AML-193 (cell line): ENCODE measurements at regions not wholly inside any gene's neighbourhood (a gene's known extent, or its start where the extent isn't known, plus 50 kb on each side); places are given as distances from the start of the nearest gene placed in this dataset.
"Not testable (repeated sequence)": the region's sequence is repeated elsewhere in the genome, so short reads cannot be mapped to it uniquely, and the experiment has no call there.

Source experiments
- DNase-seq, 2 experiments: peaks; one replicate each; lab custom pipeline; 2025; lab: John Stamatoyannopoulos, UW

DNA sequence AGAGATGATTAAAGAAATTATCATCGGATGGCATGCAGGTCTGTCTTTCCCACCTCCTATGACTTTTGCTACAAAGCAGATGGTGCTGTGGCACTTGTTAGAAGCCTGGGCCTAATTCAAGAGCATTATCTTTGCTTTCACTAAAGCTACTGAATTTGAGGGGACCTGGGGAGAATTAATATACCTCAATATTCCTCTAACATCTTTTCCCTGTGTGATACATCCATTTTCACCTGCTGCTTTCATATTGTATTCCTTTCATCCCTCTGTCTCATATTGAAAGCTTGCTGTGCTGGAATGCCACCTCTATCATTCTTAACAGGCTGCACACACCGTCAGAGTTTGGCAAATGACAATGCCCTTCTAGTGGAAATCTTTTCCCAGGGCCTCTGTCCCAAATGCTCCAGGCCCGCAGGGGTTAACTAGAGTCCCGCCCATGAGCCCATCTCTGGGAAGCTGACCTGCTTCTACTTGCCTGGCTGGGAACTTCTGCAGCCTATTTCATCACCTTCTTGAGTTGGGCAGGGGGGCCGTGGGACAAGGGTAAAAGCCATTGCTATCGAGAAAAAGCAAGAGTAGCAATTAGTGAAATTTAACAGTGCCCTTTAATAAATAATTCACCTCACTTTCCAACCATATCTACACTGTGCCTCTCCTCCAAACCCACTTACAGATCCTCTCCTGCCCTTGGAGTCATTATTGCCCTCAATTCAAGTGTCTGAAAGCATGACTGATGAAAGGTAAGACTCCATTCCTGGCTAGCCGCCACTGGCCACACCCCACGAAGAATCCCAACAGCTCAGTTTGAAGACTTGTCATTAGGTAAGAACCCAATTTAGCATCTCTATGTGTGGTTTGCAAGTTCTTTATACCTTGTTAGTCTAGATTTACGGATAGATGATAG, 126.7 kb upstream of the BTG1 start:
- no peak for DNase-seq

- no peak for DNase-seq
These were observed 125.7 kb upstream of the BTG1 start for GRCh38 chr12:92271341-92271740.

- no peak for DNase-seq
These were observed 124.9 kb upstream of the BTG1 start for GRCh38 chr12:92270521-92270920.

- no peak for DNase-seq
These were observed 123.3 kb upstream of the BTG1 start for GRCh38 chr12:92268946-92269345.

DNA sequence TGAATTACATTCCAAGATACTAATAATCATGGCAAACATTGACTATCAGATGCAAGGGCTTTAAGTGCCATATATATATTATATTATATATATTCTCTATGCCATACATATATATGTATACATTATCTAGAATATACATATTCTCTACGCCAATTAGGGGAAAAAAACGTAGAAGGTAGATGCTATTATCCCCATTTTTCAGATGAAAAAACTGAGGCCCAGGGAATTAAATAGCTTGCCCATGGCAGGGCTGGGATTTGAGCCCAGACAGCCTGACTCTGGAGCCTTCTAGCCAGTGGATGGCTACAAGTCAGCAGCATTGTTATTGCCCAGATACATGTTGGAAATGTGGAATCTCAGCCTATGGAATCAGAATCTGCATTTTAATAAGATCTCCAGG, 116.0 kb upstream of the BTG1 start:
- no peak for DNase-seq

- DNase-seq, result no peak
These were observed 115.4 kb upstream of the BTG1 start for GRCh38 chr12:92261071-92261470.

DNA sequence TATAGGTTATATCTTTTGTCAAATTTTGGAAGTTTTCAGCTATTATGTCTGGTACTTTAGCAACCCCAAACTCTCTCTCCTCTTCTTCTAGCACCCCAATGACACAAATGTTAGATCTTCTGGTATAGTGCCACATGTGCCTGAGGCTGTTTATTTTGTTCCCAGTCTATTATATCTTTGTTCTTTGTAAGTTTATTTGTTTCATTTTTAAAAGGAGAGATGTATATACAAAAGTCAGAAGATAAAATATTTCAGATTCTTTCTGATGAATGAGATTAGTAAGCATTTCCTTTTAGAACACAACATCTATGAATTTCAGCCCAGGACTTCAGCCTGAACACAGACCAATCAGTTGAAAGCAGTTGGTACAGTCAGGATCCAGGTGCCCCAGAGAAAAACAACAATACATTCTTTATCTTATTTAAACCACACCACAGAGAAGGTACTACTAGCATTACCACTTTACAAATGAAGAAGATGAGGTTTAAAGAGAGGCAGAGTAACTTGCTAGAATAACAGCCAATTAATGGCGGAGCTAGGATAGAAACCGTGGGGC, 114.1 kb upstream of the BTG1 start:
- no peak for DNase-seq

- DNase-seq, result no peak
These were observed 113.6 kb upstream of the BTG1 start for GRCh38 chr12:92259291-92259690.

DNA sequence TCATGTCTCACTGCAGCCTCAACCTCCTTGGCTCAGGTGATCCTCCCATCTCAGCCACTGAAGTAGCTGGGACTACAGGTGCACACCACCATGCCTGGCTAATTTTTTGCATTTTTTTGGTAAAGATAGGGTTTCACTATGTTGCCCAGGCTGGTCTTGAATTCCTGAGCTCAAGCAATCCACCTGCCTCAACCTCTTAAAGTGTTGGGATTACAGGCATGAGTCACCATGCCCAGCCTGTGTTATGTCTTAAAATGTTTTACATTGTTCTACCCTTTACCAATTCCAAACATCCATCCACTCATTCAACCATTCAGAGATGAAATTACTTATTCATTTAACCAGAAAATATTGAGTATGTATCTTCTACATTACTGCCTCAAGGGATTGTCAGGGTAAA, 111.6 kb upstream of the BTG1 start:
- DNase-seq, result no peak

GRCh38 chr12:92255741-92256140, 110.1 kb upstream of the BTG1 start:
- DNase-seq, result no peak

- no peak for DNase-seq
These were observed 107.7 kb upstream of the BTG1 start for GRCh38 chr12:92253301-92253700.

DNA sequence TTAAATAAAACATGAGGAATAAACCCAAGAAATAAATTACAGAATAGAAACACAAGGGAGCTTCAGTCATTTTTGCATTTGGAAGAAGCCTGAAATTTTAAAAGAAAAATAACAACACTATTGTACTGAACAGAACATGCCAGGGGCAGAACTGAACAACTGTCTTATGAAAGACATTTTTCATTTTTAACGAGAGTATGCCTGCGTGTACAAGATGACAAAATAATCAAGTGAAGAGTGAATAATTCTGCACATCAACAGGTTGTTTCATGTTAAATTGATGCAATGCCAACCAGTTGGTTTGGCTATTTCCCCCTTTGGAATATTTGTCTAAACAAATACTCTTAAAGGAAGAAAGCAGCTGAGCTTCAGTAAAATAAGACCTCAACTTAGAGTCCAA, 103.3 kb upstream of the BTG1 start:
- no peak for DNase-seq

DNA sequence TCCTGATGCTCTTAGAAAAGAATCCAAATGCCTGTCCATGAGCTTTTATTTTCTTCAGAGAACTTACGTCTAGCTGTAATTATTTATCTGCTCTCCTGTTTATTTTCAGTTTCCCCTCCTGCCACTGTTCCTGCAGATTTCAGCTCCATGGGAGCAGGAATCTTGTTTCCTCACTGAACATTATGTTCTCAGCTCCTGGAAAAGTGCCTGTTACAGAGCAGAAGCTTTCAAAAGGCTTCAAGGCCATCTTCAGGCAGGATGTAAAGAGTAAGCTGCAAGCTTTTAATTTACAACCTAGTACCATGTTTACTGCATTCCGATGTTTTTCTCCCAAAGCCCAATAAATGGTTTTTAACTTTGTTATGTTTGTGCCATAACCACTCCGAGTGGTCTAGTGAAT, 98.4 kb upstream of the BTG1 start:
- no peak for DNase-seq

GRCh38 chr12:92242907-92243306, 97.3 kb upstream of the BTG1 start:
- no peak for DNase-seq

GRCh38 chr12:92237762-92238523, 92.3 kb upstream of the BTG1 start:
- DNase-seq, result no peak

- no peak for DNase-seq
These were observed 91.6 kb upstream of the BTG1 start for GRCh38 chr12:92237262-92237661.

DNA sequence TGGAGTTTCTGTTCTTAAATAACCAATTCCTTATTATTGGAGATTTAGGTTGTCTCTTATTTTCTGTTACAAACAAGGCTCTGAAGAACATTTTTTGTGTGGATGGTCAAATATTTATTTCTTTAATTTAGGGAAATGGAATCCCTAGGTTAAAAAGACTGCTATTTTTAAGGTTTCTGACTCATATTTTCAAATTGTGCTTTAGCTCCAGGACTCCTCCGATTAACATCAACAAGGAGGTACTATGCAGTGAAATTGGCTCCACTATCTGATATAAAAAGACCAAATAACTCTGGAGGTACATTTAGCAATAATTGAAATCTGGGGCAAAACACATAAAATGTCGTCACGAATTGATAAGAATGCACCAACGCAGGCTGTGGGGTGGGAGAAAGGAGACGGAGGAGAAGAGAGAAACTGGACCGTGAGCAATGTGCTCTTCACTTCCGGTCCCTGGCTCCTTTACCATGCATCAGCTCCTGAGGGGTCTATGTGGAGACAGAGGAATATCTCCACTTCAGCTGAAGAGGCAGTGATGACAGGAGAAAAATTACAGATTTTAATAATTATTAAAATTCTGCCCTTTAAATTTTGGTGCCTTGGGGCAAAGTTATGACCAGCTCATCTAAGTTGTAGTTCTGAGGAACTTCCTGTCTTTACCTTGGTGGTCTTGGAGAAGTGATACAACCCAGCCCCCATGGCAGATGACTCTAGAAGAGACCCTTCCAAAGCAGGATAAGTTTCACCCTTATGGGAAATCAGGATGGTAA, 90.2 kb upstream of the BTG1 start:
- no peak for DNase-seq

- no peak for DNase-seq
These were observed 88.9 kb upstream of the BTG1 start for GRCh38 chr12:92234533-92234932.

DNA sequence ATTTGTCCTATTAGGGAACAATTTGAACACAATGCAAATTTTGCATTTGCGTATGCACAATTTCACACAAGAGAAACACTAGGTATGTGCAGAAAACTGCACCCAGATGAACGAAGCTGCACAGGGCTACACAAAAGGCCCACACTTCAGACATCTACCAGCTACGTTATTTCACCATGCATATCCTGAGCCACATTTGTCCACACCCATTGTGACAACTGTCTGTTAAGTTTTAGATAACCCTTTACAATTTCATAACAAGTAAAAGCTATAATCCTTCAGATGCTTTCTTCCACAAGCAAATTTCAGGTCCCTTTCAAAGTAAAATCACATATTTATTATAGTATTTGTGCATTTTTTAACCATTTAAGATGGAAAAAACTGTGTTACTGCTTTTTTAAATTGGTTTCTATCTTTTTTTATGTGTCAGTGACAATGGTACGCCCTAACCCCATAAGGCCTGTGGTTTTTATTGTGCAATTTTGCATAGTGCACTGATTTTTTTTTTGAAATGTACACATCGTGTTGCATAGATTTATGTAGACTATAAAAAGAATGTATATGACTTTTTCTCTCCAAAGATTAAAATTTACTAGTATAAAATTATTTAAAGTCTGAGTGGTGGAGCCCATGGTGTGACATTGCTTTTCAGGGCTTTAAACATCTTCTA, 87.8 kb upstream of the BTG1 start:
- no peak for DNase-seq

DNA sequence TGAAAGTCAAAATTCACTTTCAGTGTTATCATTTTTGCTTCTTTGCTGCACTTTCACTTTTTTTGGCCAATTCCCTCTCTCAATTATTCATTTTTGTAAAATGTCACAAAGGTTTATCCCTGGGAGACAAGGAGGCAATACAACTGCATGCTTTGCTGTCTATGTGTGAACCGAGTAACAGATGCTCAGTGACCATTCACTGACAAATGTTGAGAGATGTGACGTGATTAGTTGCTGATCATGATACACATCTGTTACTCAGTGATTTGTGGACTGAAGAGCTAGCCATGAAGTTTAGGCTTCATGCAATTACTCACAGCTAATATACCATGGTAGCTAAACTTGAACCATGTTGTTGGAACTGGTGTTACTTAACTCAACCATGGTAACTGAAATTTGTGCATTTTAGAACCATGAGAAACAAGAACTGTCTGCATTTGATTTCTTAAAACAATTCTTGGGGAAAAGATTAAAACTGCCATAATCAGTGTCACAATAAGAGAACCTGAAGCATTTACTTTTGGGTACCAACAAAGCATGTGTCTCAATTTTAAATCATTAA, 86.8 kb upstream of the BTG1 start:
- not testable (repeated sequence) for DNase-seq

GRCh38 chr12:92231945-92232344, 86.3 kb upstream of the BTG1 start:
- peak; percentile 7 to 38 for DNase-seq
